Large intestine (tissue), 3 donors: ENCODE measurements at regions not wholly inside any gene's neighbourhood (a gene's known extent, or its start where the extent isn't known, plus 50 kb on each side); places are given as distances from the start of the nearest gene placed in this dataset.
A peak's percentile ranks its signal among the peaks of the same experiment; 100 is the strongest.
"Not testable (repeated sequence)": the region's sequence is repeated elsewhere in the genome, so short reads cannot be mapped to it uniquely, and the experiment has no call there.

Experiments
- DNase-seq, 2 donors: peaks; one replicate each; pipeline versions ENCODE4 v3.0.0 to v3.0.0-alpha.2; 2013
- H3K27ac ChIP-seq: one replicate; pipeline ENCODE4 v1.5.1; 2013; ENCODE audit warnings: low read length
- H3K27me3 ChIP-seq: 2 replicates; pipeline ENCODE4 v1.6.1; 2013; ENCODE audit warnings: low read length; ENCODE audit not compliant: control insufficient read depth, insufficient read depth
- H3K36me3 ChIP-seq: 2 replicates; pipeline ENCODE4 v1.6.1; 2013; ENCODE audit warnings: low read length; ENCODE audit not compliant: control insufficient read depth, insufficient read depth
- H3K4me1 ChIP-seq: one replicate; pipeline ENCODE4 v1.6.1; 2013; ENCODE audit warnings: low read length; ENCODE audit not compliant: control insufficient read depth, insufficient read depth
- H3K4me3 ChIP-seq: one replicate; pipeline ENCODE4 v1.5.1; 2013; ENCODE audit warnings: low read length
- H3K9me3 ChIP-seq: one replicate; pipeline ENCODE4 v1.6.1; 2013; ENCODE audit warnings: mild to moderate bottlenecking, low read depth, low read length, moderate library complexity; ENCODE audit not compliant: control insufficient read depth
- whole genome bisulfite sequencing: methylation state at CpG from one replicate; pipeline ENCODE4 v1.1.5; 2013; ENCODE audit warnings: low lambda C conversion rate; ENCODE audit not compliant: insufficient coverage; 5-methylcytosine and 5-hydroxymethylcytosine counted together

DNA sequence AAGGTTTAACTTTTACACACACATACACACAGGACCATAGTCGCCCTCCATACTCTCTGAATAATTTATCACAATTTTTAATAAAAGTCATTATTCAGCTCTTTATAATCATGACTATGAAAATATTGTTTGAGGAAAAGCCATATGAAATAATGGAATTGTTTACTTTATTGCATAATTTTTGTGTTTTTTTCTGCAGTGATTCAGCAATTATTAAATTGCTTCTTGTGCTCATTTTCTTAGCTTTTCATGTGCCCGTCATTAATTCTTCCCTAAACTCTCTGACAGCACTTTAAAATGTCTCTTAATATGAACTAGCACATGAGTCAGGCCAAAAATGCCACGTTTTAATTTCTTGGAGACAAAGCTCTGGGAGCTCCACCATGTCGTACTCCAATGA, 77.5 kb upstream of the ALX4 start:
- Histone ChIP-seq H3K4me1 (no peaks in the 10 kb centered on the region), H3K4me3 (no peak overlapping the region), H3K27me3 (peaks cover 18% of the 10 kb centered on the region), H3K36me3 (no peaks in the 10 kb centered on the region), H3K27ac (no peak overlapping the region), H3K9me3 (no peaks in the 10 kb centered on the region)
- WGBS, result 88% methylated on average over 1 of the region's 4 CpGs
- DNase-seq, result no peak

GRCh38 chr11:44387825-44388224, 77.9 kb upstream of the ALX4 start:
- no peaks in the 10 kb centered on the region for H3K9me3 ChIP-seq
- peaks cover 18% of the 10 kb centered on the region for H3K27me3 ChIP-seq
- no peak overlapping the region for H3K27ac ChIP-seq
- WGBS, result no CpG with 5 or more reads among the region's 3 CpGs
- H3K4me1 ChIP-seq, result no peaks in the 10 kb centered on the region
- no peak for DNase-seq
- H3K4me3 ChIP-seq, result no peak overlapping the region
- no peaks in the 10 kb centered on the region for H3K36me3 ChIP-seq

DNA sequence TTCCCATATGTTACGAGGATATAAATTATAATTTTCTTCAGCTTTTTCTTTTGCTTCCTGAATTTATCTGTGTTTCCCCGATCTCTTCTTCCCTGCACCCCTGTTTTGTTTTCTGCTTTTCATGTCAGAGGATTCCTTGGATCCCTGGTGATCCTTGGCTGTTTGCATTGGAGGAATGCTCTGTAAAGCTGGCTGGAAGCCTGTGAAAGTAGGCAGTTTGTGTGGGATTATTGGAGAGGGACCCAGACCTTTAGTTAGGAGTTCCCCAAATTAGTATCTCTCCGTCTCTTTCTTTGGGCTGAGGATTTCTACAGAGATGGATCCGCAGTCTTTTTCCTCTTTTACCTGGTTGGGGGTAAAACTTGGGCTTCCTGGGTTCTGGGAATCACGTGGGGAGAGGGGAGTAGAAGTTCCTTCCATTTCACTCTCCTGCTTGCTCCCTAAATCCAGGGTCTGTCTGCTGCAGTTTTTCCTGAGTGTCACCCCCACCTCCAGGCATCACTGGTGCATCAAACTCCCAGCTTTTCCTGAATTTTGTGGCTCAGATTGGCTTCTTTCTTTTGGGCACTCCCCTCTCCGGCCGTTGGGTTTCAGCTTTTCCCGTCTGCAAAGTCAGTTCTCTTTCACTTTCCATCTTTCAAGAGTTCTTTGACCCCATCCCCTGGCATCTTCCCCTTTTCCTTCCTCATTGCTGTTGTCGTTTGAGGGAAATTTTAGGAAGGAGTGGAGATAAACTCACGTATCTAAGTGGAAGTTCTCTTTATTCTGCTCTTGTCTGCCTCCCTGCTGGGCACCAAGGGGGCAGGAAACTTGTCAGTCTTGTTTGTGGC, 79.1 kb upstream of the ALX4 start:
- WGBS, result 30% methylated on average over 3 of the region's 10 CpGs
- Histone ChIP-seq H3K4me1 (no peaks in the 10 kb centered on the region), H3K27ac (no peak overlapping the region), H3K4me3 (no peak overlapping the region), H3K9me3 (no peaks in the 10 kb centered on the region), H3K36me3 (no peaks in the 10 kb centered on the region), H3K27me3 (peaks cover 18% of the 10 kb centered on the region)
- peak; percentile 6 to 47 for DNase-seq

DNA sequence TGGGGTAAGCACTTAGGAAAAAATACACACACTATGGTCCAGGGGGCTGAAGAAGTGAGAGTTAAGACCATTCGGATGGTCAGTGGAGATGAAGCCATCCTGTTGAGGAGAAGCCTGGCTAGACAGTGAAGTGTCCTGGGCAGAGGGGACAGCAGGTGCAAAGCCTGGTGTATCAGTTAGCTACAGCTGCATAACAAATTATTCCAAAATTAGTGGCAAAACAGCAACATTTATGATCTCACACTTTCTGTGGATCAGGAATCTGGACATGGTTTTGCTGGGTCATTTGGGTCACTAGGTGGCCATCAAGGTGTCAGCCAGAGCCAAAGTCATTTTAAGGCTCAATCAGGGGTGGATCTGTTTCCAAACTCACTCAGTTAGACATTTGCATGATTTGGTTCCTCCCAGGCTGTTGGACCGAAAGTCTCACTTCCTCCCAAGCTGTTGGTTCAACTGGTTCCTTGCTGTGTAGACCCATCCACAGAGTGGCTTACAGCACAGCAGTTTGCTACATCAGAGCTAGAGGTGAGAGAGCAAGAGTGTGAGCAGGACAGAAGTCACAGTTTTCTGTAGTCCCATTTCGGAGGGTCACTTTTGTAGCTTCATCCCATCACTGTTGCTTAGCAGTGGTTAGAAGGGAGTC, 80.1 kb upstream of the ALX4 start:
- Histone ChIP-seq H3K4me1 (no peaks in the 10 kb centered on the region), H3K27ac (no peak overlapping the region), H3K36me3 (no peaks in the 10 kb centered on the region), H3K27me3 (peaks cover 15% of the 10 kb centered on the region), H3K4me3 (no peak overlapping the region), H3K9me3 (no peaks in the 10 kb centered on the region)
- WGBS, result no CpG with 5 or more reads among the region's 3 CpGs
- DNase-seq, result no peak

DNA sequence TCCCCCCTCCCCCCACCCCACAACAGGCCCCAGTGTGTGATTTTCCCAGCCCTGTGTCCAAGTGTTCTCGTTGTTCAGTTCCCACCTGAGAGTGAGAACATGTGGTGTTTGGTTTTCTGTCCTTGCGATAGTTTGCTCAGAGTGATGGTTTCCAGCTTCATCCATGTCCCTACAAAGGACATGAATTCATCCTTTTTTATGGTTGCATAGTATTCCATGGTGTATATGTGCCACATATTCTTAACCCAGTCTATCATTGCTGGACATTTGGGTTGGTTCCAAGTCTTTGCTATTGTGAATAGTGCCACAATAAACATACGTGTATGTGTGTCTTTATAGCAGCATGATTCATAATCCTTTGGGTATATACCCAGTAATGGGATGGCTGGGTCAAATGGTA, 81.1 kb upstream of the ALX4 start:
- no CpG with 5 or more reads among the region's 3 CpGs for WGBS
- H3K4me3 ChIP-seq, result not testable (repeated sequence)

DNA sequence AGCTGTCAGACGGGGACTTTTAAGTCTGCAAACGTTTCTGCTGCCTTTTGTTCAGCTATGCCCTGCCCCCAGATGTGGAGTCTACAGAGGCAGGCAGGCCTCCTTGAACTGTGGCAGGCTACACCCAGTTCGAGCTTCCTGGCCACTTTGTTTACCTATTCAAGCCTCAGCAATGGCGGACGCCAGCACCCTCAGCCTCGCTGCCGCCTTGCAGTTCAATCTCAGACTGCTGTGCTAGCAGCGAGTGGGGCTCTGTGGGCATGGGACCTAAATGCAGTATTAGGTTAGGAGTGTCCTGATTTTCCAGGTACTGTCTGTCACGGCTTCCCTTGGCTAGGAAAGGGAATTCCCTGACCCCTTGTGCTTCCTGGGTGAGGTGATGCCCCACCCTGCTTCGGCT, 86.8 kb upstream of the ALX4 start:
- not testable (repeated sequence) for H3K27me3 ChIP-seq, H3K4me3 ChIP-seq, H3K36me3 ChIP-seq, DNase-seq, H3K27ac ChIP-seq, H3K9me3 ChIP-seq, H3K4me1 ChIP-seq
- no CpG with 5 or more reads among the region's 10 CpGs for WGBS

More for the DNA sequence above, 81.1 kb upstream of the ALX4 start:
- not testable (repeated sequence) for H3K27me3 ChIP-seq, H3K4me1 ChIP-seq, H3K27ac ChIP-seq, H3K9me3 ChIP-seq, DNase-seq, H3K36me3 ChIP-seq

DNA sequence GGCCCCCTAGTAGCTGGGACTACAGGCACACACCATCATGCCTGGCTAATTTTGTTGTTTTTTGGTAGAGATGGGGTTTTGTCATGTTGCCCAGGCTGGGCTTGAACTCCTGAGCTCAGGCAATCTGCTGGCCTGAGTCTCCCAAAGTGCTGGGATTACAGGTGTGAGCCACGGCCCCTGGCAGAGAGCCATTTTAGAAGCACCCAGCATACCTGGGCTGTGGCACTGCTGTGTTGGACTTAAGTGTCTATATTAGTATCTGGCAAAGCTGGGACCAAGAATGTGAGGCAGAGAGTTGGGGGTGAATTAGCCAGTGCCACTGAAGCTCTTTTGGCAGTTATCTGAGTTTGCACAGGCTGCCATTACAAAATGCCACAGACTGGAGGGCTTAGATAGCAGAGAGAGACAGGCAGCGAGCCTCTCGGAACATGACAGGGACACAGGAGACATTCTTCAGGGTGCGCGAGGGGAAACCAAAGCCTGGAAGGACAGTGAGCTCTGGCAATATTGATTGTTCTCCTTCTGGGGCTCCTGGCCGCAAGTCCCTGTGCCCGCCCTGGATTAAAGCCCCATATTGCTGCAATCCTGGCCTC, 87.7 kb upstream of the ALX4 start:
- Histone ChIP-seq H3K4me3 (no peak overlapping the region), H3K36me3 (no peaks in the 10 kb centered on the region), H3K27me3 (peaks cover 7% of the 10 kb centered on the region), H3K4me1 (no peaks in the 10 kb centered on the region), H3K9me3 (no peaks in the 10 kb centered on the region), H3K27ac (no peak overlapping the region)
- no CpG with 5 or more reads among the region's 7 CpGs for WGBS
- DNase-seq, result no peak

DNA sequence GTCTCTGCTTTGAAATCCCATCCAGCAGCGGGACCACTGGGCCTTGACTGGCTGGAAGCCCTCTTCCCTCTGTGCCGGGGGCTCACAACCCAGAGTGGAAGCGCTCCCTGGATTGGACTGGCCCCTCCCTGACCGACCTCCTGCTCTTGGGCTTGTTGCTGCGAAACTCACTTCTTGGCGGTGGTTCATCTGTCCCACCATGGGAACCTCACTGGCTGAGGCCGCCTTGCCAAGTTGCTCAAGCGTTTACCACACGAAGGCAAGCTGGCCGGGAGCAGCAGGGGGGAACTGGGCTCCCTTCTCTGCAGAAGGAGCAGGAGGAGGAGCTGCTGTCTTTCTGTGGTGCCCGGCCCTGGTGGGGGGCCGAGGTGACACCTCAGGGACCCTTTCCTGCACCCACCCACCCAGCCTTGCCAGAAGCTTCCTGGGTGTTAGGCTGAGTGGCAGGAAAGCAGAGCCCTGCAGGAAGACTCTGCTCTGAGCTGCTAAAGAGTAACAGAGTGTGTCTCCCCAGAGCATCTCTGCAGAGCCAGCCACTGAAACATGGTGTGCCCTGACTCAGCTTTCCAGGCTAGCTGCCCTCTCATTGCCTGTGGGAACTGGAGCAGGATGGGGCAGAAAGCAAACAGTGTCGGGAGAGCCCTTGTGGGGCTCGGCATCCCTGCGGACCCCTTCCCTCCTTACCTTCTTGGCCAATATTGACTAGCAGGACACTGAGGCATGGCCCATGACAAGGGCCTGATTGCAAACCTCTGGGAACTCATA, 88.5 kb upstream of the ALX4 start:
- no peaks in the 10 kb centered on the region for H3K9me3 ChIP-seq
- no CpG with 5 or more reads among the region's 15 CpGs for WGBS
- DNase-seq, result no peak
- H3K27ac ChIP-seq, result no peak overlapping the region
- peaks cover 7% of the 10 kb centered on the region for H3K27me3 ChIP-seq
- H3K4me3 ChIP-seq, result no peak overlapping the region
- H3K36me3 ChIP-seq, result no peaks in the 10 kb centered on the region
- H3K4me1 ChIP-seq, result no peaks in the 10 kb centered on the region

- no peak overlapping the region for H3K4me3 ChIP-seq
- H3K9me3 ChIP-seq, result no peaks in the 10 kb centered on the region
- no peak overlapping the region for H3K27ac ChIP-seq
- no peak for DNase-seq
- no peaks in the 10 kb centered on the region for H3K36me3 ChIP-seq
- H3K4me1 ChIP-seq, result no peaks in the 10 kb centered on the region
- WGBS, result no CpG with 5 or more reads among the region's 2 CpGs
- peaks cover 9% of the 10 kb centered on the region for H3K27me3 ChIP-seq
Measured at GRCh38 chr11:44399968-44400367, 90.0 kb upstream of the ALX4 start.

DNA sequence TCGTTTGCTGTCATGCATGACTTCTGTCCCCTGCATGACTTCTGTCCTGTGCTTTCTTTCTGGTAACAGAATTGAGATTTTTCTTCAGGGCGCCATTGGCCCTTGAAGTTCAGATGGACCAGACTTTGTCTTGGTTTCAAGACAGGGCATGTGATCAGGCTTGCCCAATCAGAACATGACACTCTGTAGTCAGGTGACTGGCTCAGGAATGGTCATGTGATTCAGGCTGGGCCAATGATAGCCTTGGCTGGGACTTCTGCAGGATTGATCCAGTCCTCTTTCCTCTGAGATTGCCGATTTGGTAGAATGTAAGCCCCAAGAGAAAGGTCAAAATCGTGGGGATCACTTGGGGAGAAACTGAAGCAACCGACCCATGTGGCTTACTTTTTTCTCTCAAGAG, 90.5 kb upstream of the ALX4 start:
- Histone ChIP-seq H3K27ac (no peak overlapping the region), H3K36me3 (no peaks in the 10 kb centered on the region), H3K4me3 (no peak overlapping the region), H3K9me3 (no peaks in the 10 kb centered on the region), H3K4me1 (no peaks in the 10 kb centered on the region), H3K27me3 (peaks cover 12% of the 10 kb centered on the region)
- no peak for DNase-seq
- WGBS, result 100% methylated on average over 1 of the region's 5 CpGs
